Stimulated activated CD8-positive, alpha-beta memory T cell treated with anti-CD3 and anti-CD28 coated beads, Interleukin-7, amount 100 ng/mL, for 48 hours (primary cell): ENCODE measurements at regions not wholly inside any gene's neighbourhood (a gene's known extent, or its start where the extent isn't known, plus 50 kb on each side); places are given as distances from the start of the nearest gene placed in this dataset.

Source experiments
- DNase-seq, 2 donors: peaks; one replicate each; pipeline ENCODE4 v3.0.0-alpha.2; 2020; ENCODE audit warnings: low read depth in 1 of 2; ENCODE audit errors: extremely low read depth in 1 of 2

- DNase-seq: no peak
These were observed 132.8 kb upstream of the ACVR2A start for GRCh38 chr2:147712051-147712450.

DNA sequence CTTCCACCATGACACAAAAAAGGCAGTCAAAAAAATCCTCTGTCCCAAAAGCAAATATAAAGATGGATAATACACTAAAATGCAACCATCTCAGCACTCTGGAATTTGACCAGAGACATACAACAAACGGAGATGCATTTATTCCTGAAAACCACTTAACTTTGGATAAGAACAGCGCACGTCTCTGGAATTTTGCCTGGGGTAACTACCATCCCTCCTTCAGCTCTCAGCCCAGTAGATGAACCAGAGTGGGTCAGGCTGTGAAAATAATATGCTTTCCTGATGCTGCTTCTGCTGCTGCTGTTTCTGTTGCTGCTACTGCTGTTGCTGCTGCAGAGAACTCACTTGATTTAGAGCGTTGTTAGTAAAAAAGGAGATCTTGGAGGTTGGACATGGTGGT lies 133.8 kb upstream of the ACVR2A start:
- no peak for DNase-seq

- no peak for DNase-seq
These were observed 135.2 kb upstream of the ACVR2A start for GRCh38 chr2:147709655-147710054.

- no peak for DNase-seq
These were observed 141.7 kb upstream of the ACVR2A start for GRCh38 chr2:147703171-147703570.

DNA sequence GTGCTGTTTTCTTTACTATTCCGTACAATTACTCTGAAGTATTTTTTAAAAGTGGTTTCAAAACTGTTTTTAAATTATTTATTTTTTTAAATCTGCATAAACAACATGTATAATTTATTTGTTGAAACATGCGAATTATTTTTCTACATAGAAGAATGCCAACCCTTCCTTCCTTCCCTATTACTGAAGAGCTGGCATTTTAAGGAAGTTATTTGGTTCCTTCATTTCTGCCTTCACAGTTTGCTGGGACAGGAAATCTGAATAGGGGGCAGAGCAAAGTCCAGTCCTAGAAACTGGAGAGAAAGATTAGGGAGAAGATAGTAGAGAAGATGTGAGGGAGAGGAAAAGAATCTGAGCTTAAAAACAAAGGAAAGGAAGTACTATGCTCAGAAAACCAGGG lies 146.7 kb upstream of the ACVR2A start:
- no peak for DNase-seq

DNA sequence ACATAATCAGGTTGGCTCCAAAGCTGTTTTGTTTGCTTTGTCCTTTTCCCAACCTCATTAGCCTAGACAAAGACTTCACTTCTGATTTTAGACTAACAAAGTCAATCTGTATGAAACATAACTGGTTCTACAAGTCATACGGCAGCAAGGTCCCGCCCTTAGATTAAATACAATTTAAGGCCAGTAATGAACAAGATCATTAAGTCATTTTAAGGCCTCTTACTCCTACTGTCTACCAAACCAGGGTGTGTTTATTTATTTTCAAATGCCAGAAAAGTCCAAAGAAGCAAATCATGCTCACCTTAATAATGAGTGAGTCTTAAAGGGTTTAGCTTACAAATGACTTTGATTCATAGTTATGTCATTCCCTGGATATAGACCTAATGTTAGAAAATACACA lies 148.4 kb upstream of the ACVR2A start:
- DNase-seq: no peak

- no peak for DNase-seq
These were observed 155.5 kb upstream of the ACVR2A start for GRCh38 chr2:147689220-147689909.

- no peak for DNase-seq
These were observed 156.6 kb upstream of the ACVR2A start for GRCh38 chr2:147688242-147688641.

DNA sequence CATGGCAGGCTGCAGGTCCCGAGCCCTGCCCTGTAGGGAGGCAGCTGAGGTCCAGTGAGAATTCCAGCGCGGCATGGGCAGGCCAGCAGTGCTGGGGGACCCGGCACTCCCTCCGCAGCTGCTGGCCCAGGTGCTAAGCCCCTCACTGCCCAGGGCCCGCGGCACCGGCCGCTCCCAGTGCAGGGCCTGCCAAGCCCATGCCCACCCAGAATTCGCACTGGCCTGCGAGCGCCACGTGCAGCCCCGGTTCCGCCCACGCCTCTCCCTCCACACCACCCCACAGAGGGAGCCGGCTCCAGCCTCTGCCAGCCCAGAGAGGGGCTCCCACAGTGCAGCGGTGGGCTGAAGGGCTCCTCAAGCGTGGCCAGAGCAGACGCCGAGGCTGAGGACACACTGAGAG lies 158.5 kb upstream of the ACVR2A start:
- DNase-seq: no peak

DNA sequence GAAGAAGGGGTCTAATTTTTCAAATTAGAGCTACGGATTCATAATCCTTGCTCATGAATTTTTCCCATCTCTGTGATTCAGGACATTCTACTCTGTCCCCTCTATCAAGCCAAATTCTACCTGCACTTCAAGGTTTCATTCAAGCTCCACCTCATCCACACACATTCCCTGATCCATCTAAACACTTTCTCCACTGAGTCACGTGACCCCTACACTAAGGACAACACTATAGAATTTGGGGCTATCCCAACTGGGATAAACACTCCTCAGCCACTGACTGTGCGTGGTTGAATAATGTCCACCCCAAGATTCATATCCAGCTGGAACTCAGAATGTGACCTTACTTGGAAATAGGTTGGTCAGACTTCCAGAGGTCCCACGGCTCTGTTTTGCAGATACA lies 159.9 kb upstream of the ACVR2A start:
- no peak for DNase-seq

GRCh38 chr2:147683380-147683779 lies 161.4 kb upstream of the ACVR2A start:
- no peak for DNase-seq

GRCh38 chr2:147681093-147681492 lies 163.7 kb upstream of the ACVR2A start:
- DNase-seq: no peak

- no peak for DNase-seq
These were observed 164.8 kb upstream of the ACVR2A start for GRCh38 chr2:147679955-147680531.

GRCh38 chr2:147679191-147679954 lies 165.5 kb upstream of the ACVR2A start:
- DNase-seq: no peak

- no peak for DNase-seq
These were observed 179.7 kb upstream of the ACVR2A start for GRCh38 chr2:147665105-147665504.

DNA sequence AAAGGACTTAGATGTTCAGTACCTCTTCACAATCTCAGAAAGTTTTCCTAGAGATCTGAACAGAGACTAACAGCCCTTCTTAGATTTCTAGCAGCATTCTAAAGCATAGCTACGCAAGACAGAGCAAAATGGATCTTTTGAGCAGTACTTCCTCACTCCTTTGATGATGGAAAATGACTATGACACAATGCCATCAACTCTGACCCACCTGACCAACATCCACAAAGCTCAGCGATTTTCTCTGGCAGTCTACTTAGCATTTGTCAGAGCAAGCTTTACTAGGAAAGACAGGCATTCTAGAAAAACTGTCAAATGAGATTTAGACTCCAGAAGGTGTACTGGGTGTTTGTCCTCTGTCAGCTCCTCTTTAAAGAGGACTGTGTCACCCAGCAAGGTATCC lies 180.9 kb upstream of the ACVR2A start:
- DNase-seq: no peak

GRCh38 chr2:147663153-147663961 lies 181.5 kb upstream of the ACVR2A start:
- no peak for DNase-seq

DNA sequence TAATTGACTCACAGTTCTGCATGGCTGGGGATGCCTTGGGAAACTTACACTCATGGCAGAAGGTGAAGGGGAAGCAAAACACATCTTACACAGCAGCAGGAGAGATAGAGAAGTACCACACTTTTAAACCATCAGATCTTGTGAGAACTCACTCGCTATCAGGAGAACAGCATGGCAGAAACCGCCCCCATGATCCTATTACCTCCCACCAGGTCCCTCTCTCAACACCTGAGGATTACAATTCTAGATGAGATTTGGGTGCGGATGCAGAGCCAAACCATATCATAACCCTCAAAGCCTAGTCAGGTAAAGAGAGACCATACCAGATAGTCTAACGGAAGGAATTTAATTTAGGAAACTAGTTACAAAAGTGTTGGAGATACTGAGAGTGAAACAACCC lies 182.6 kb upstream of the ACVR2A start:
- no peak for DNase-seq

DNA sequence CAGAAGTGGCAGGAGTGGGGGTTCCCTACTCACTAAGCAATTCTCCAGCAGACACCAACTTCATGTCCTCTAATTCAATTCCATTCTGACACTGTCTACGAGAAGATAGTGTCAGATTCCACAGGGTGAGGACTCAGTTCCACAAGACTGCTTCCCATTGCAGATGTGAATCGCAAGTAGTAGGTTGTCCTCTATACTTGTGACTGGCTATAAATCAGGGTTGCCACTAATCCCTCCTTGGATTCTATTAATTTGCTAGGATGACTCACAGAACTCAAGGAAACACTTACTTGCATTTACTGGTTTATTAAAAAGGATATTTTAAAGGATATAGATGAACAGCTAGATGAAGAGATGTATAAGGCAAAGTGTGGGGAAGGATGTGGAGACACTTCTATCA lies 184.1 kb upstream of the ACVR2A start:
- no peak for DNase-seq

GRCh38 chr2:147659051-147659450 lies 185.8 kb upstream of the ACVR2A start:
- no peak for DNase-seq
